ENCODE measurements at regions not wholly inside any gene's neighbourhood (a gene's known extent, or its start where the extent isn't known, plus 50 kb on each side); places are given as distances from the start of the nearest gene placed in this dataset.

DNA sequence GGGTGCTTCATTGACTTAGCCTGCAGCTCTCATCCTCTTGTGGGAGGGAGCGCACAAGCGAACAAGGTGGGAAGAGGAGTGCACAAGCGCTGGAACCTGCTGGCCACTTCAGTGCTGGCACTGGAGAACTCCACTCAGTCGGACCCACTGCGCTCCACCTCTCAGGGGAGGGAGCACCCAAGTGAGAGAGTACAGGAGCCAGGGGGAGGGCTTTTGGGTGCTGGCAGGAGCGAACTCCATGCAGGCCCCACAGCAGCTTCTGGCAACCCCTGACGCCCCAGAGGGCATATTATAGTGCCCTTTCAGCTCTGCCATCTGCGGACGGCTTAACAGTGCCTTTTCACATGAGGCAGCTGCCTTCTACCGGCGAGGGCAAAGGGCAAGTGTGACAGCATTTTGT, 774.2 kb upstream of the COX7C start:
- H3K9me3 Mint-ChIP-seq: peaks cover 4% of the 10 kb centered on the region
- H3K36me3 Mint-ChIP-seq (ENCODE audit: low read depth): no peaks in the 10 kb centered on the region
- TF ChIP-seq, protein P1, sequence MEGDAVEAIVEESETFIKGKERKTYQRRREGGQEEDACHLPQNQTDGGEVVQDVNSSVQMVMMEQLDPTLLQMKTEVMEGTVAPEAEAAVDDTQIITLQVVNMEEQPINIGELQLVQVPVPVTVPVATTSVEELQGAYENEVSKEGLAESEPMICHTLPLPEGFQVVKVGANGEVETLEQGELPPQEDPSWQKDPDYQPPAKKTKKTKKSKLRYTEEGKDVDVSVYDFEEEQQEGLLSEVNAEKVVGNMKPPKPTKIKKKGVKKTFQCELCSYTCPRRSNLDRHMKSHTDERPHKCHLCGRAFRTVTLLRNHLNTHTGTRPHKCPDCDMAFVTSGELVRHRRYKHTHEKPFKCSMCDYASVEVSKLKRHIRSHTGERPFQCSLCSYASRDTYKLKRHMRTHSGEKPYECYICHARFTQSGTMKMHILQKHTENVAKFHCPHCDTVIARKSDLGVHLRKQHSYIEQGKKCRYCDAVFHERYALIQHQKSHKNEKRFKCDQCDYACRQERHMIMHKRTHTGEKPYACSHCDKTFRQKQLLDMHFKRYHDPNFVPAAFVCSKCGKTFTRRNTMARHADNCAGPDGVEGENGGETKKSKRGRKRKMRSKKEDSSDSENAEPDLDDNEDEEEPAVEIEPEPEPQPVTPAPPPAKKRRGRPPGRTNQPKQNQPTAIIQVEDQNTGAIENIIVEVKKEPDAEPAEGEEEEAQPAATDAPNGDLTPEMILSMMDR (IDR thresholded peaks at IDR 0.05; ENCODE audit: unreplicated experiment in 3 of 3): no peak
- no peak overlapping the region for H3K27ac Mint-ChIP-seq
- H3K4me3 Mint-ChIP-seq: no peak overlapping the region
- H3K4me1 Mint-ChIP-seq: no peaks in the 10 kb centered on the region
- H3K27me3 Mint-ChIP-seq (ENCODE audit: low read depth): no peaks in the 10 kb centered on the region

DNA sequence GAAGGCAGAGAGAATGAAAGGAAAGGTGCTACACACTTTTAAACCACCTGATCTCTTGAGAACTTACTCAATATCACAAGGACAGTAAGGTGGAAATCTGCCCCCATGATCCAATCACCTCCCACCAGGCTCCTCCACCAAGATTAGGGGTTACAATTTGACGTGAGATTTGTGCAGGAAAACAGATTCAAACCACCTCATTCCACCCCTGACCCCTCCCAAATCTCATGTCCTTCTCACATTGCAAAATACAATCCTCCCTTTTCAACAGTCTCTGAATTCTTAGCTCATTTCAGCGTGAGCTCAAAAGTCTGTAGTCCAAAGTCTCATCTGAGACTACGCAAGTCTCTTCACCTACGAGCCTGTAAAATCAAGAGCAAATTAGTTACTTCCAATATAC, 768.3 kb upstream of the COX7C start:
- Mint-ChIP-seq H3K27ac (no peak overlapping the region), H3K4me3 (no peak overlapping the region), H3K27me3 (ENCODE audit: low read depth) (no peaks in the 10 kb centered on the region), H3K36me3 (ENCODE audit: low read depth) (no peaks in the 10 kb centered on the region), H3K9me3 (peaks cover 4% of the 10 kb centered on the region), H3K4me1 (no peaks in the 10 kb centered on the region)
- TF ChIP-seq, protein P1 (IDR thresholded peaks at IDR 0.05; ENCODE audit: unreplicated experiment in 3 of 3): no peak

DNA sequence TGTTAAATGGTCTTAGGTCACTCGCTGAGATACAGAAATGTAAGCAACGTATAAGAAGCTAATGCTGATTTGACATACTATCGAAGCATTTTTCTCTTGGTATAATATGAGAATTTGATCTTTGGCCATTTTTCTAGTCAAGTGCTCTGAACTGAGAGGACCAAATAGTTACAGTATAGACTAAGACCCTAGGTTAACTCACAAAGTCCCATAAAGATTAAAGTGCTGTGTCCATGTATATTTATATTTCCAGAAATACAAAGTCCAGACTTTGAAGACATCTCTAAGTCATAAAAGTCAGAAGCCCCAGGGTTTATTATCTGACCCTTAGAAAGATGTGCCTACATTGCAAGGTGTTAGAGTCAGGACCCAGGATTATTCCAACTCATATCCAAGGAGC, 752.4 kb upstream of the COX7C start:
- H3K4me3 Mint-ChIP-seq: no peak overlapping the region
- H3K27ac Mint-ChIP-seq: no peak overlapping the region
- H3K4me1 Mint-ChIP-seq: peaks cover 6% of the 10 kb centered on the region
- no peaks in the 10 kb centered on the region for H3K27me3 Mint-ChIP-seq (ENCODE audit: low read depth)
- no peaks in the 10 kb centered on the region for H3K9me3 Mint-ChIP-seq
- TF ChIP-seq, protein P1 (IDR thresholded peaks at IDR 0.05; ENCODE audit: unreplicated experiment in 3 of 3): no peak
- no peaks in the 10 kb centered on the region for H3K36me3 Mint-ChIP-seq (ENCODE audit: low read depth)

DNA sequence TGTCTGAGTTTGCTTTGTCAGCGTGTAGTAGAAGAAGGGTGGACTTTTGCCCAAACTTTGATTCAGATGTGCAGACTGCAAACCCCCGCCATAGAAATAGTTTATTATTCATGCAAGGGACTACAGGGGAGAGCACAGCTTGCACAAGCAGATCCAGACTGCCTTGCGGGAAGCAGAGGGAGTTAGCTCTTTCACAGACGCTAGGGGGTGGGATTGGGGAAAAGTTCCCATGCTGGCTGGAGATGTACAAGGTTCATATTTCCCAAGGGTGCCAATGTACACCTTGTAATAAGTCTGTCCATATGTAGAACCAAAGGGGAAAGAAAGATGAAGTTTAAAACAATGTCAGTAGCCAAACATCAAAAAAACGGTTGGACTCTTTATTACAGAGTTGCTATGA, 749.7 kb upstream of the COX7C start:
- H3K36me3 Mint-ChIP-seq (ENCODE audit: low read depth): no peaks in the 10 kb centered on the region
- no peaks in the 10 kb centered on the region for H3K9me3 Mint-ChIP-seq
- no peak overlapping the region for H3K27ac Mint-ChIP-seq
- peaks cover 6% of the 10 kb centered on the region for H3K4me1 Mint-ChIP-seq
- no peaks in the 10 kb centered on the region for H3K27me3 Mint-ChIP-seq (ENCODE audit: low read depth)
- TF ChIP-seq, protein P1 (IDR thresholded peaks at IDR 0.05; ENCODE audit: unreplicated experiment in 3 of 3): no peak
- no peak overlapping the region for H3K4me3 Mint-ChIP-seq

DNA sequence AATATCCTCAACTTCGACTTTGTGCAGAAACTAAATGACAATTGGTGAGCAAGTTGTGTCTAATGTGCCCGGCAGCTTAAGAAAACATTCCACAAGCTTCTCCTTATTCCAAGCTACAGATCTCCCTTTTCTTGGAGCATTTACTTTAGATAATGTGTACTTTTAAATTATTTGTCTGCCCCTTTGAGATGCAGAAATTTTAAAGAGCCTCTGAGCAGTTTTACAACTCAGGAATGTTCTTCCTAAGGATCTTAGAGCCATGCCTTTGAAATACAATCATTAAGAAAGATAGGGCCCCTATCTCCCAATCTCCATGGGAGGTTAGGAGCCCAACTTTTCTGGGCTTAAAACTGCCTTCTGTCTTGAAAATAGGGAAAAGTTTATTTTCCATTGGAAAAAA, 723.7 kb upstream of the COX7C start:
- Mint-ChIP-seq H3K4me1 (no peaks in the 10 kb centered on the region), H3K27me3 (ENCODE audit: low read depth) (no peaks in the 10 kb centered on the region), H3K27ac (no peak overlapping the region), H3K36me3 (ENCODE audit: low read depth) (no peaks in the 10 kb centered on the region), H3K4me3 (no peak overlapping the region), H3K9me3 (no peaks in the 10 kb centered on the region)
- TF ChIP-seq, protein P1 (IDR thresholded peaks at IDR 0.05; ENCODE audit: unreplicated experiment in 3 of 3): no peak

DNA sequence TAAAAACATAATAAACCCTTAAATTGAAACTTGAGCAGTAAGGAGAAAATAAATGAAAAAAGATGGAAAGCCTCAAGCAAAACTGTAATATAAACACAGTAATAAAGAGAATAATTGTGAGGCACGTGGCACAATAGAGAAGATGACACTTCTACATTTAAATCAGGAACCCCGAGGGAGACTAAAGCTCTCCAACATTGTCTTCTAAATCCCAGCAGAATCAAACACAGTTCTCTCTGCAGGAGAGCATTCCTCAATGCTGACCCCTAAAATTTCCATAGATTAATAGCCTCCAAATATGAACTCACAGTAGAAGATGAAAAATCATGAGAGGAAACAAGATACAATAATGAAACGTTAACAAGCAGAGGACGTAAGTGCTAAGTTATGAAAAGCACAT, 721.2 kb upstream of the COX7C start:
- H3K4me3 Mint-ChIP-seq: no peak overlapping the region
- H3K9me3 Mint-ChIP-seq: no peaks in the 10 kb centered on the region
- H3K4me1 Mint-ChIP-seq: no peaks in the 10 kb centered on the region
- H3K27me3 Mint-ChIP-seq (ENCODE audit: low read depth): no peaks in the 10 kb centered on the region
- H3K36me3 Mint-ChIP-seq (ENCODE audit: low read depth): no peaks in the 10 kb centered on the region
- TF ChIP-seq, protein P1 (IDR thresholded peaks at IDR 0.05; ENCODE audit: unreplicated experiment in 3 of 3): no peak
- H3K27ac Mint-ChIP-seq: no peak overlapping the region
